Omental fat pad (tissue), 3 donors: ENCODE measurements at regions not wholly inside any gene's neighbourhood (a gene's known extent, or its start where the extent isn't known, plus 50 kb on each side); places are given as distances from the start of the nearest gene placed in this dataset.
"Not testable (repeated sequence)": the region's sequence is repeated elsewhere in the genome, so short reads cannot be mapped to it uniquely, and the experiment has no call there.

Experiments
- ATAC-seq: fragments of 150-250 bp; one replicate; pipeline ENCODE4 v1.9.1; 2016; ENCODE audit warnings: mild to moderate bottlenecking, moderate library complexity; ENCODE audit not compliant: low FRiP score
- DNase-seq: peaks from one replicate; pipeline ENCODE4 v3.0.0-alpha.2; 2019; ENCODE audit warnings: low spot score
- TF ChIP-seq, protein P1 (sequence below), 3 donors: fragments of 450-650 bp; IDR thresholded peaks; one replicate each; pipeline ENCODE4 v1.5.1; 2016 to 2017; ENCODE audit warnings: antibody characterized with exemption in 3 of 3, mild to moderate bottlenecking in 3 of 3, moderate library complexity in 2 of 3

DNA sequence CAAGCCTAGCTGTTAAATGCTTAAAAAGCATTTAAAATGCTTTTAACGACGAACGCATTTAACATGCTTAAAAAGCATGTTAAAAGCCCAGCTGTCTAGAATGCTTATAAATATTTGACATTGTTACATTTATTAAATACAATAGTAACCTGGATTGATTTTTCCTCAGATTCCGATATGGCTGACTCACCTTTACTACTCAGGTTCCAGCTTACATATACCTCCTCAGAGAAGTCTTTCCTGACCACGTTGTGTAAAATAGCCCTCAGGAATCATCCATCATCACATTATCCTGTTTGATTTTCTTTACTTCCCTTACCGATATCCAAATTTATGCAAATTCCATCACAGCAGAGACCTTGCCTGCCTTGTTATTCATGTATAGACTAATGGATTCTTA is 51.4 kb downstream of the SLC41A2 start:
- ATAC-seq: no peak

DNA sequence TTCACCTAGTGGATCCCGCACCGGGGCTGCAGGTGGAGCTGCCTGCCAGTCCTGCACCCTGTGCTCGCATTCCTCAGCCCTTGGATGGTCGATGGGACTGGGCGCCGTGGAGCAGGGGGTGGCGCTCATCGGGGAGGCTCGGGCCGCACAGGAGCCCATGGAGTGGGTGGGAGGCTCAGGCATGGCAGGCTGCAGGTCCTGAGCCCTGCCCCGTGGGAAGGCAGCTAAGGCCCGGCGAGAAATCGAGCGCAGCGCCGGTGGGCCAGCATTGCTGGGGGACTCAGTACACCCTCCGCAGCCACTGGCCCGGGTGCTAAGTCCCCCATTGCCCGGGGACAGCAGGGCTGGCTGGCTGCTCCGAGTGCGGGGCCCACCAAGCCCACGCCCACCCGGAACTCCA is 52.6 kb downstream of the SLC41A2 start:
- DNase-seq, ATAC-seq: not testable (repeated sequence)

More for the DNA sequence above, 51.4 kb downstream of the SLC41A2 start:
- DNase-seq: no peak
- TF ChIP-seq, protein P1, sequence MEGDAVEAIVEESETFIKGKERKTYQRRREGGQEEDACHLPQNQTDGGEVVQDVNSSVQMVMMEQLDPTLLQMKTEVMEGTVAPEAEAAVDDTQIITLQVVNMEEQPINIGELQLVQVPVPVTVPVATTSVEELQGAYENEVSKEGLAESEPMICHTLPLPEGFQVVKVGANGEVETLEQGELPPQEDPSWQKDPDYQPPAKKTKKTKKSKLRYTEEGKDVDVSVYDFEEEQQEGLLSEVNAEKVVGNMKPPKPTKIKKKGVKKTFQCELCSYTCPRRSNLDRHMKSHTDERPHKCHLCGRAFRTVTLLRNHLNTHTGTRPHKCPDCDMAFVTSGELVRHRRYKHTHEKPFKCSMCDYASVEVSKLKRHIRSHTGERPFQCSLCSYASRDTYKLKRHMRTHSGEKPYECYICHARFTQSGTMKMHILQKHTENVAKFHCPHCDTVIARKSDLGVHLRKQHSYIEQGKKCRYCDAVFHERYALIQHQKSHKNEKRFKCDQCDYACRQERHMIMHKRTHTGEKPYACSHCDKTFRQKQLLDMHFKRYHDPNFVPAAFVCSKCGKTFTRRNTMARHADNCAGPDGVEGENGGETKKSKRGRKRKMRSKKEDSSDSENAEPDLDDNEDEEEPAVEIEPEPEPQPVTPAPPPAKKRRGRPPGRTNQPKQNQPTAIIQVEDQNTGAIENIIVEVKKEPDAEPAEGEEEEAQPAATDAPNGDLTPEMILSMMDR (IDR thresholded peaks at IDR 0.05): no peak

DNA sequence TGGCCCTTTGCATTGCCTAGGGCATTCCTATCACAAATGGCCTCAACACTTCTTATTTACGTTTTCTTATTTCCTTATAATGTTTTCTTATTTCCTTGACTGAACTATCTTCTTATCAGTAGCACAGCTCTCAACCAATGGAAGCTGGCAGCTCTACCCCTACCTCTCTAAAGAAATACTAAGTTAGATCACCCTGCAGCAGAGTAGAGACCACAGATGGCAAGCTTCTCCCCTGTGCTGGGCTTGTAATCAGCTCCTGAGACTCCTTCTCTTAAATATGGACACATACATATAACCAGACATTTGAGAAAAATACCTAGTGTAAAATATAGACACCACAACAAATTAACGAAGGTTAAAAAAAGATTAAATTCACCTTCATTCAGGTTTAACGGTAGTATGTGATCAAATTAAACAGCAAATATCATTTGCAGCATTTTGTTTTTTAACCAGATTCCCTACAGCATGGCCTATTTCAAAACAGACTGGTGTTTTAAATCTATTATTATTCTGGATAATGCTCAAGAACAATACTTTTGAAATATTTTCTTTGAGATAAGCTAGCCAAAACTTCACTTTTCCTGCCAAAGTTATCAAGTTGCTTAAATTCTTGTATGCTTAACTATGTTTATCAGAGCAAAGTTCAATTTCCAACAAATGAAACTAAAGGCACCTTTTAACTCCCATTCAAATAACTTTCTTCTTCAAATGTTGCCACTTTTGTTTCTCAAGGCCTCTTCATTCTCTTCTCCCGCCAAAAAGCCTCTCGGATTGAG is 54.3 kb downstream of the SLC41A2 start:
- TF ChIP-seq, protein P1 (IDR thresholded peaks at IDR 0.05): no peak
- no peak for DNase-seq
- no peak for ATAC-seq

DNA sequence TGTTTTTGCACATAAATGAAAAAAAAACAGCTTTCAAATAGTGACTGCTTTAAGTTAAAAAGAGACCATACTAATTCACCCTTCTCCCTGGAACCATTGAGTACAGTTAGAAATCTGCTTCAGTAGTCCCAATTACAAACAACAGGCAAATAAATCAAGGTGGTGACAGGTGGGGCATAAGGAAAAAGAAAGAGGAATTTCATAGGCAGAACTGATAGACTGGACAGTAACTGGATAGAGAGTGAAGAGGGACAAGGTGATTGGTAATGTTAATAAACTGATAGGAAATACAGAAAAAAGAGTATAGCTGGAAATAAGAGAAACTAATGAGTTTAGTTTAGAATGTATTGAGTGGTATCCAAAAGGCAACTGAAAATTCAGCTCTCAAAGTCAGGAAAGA is 56.0 kb downstream of the SLC41A2 start:
- TF ChIP-seq, protein P1 (IDR thresholded peaks at IDR 0.05): no peak
- no peak for ATAC-seq

DNA sequence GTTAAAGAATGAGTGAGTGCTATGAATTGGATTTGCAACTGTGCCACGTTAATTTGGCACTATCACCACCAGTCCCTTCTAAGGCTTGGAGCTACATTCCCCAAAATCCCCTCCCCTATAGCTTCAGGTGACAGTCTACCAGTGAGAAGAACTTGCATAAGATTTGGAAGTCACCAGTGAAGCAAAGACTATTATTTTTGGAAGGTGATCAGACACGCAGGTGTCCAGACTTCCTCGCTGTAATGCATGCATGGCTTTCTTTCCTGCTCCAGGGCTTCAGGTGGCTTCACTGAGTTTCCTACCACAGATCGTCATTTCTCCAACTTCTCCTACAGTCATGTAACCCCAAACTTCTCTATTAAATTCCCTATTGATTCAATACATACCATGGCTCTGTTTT is 61.4 kb downstream of the SLC41A2 start:
- TF ChIP-seq, protein P1 (IDR thresholded peaks at IDR 0.05): no peak
- no peak for DNase-seq
- no peak for ATAC-seq

More for the DNA sequence above, 56.0 kb downstream of the SLC41A2 start:
- DNase-seq: no peak

DNA sequence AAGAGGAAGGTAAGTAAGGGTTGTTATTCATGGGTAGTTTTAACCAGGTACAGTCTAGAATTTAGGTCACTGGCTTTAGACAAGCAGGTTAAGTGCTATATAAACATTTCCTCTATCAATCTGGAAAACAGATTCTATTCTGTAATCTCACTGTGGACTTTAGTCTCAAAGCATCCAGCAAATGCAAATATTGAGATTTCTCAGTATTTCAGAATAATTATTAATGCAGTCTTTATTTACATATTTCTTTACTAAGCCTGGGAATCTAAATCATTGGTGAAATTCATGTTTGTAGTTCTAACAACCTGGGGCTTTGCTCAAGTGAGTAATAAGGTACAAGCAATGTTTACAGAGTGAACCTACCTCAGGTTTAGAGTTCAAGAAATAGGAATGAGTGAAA is 61.9 kb downstream of the SLC41A2 start:
- TF ChIP-seq, protein P1 (IDR thresholded peaks at IDR 0.05): no peak
- DNase-seq (no peak), ATAC-seq (no peak)

DNA sequence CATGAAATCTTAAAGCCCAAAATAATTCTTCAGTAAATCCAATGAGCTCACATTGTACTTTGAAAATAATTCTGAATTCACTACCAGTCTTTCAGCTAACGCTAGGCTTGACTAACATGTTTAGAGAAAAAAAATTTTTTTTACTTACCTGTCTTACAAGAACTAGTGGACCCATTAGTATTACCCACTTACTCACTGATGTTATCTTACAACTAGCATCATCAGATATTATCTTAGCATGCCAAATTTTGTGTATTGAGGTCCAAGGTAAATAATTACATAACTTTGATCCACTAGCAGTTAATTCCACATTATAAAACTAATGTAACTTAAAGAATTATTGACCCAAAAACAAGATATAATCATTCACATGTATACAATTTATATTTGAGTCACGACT is 62.7 kb downstream of the SLC41A2 start:
- ATAC-seq (no peak), DNase-seq (no peak)
- TF ChIP-seq, protein P1 (IDR thresholded peaks at IDR 0.05): no peak
